Thyroid gland (tissue), 4 donors: ENCODE measurements at regions not wholly inside any gene's neighbourhood (a gene's known extent, or its start where the extent isn't known, plus 50 kb on each side); places are given as distances from the start of the nearest gene placed in this dataset.

Source experiments
- DNase-seq, 2 donors: peaks; one replicate each; pipeline ENCODE4 v3.0.0-alpha.2; 2019
- H3K27ac ChIP-seq, 3 donors: fragments of 200-600 bp; sonication (generic); 1 replicate in 2 of 3; 2 replicates in 1 of 3; pipeline ENCODE4 v1.5.1; 2016 to 2019; ENCODE audit warnings: mild to moderate bottlenecking in 1 of 3, moderate library complexity in 1 of 3
- H3K27me3 ChIP-seq: fragments of 200-600 bp; sonication (generic); one replicate; pipeline ENCODE4 v1.5.1; 2019
- H3K36me3 ChIP-seq, 2 donors: fragments of 200-600 bp; sonication (generic); one replicate each; pipeline ENCODE4 v1.5.1; 2016 to 2019
- H3K4me1 ChIP-seq, 2 donors: fragments of 200-600 bp; sonication (generic); one replicate each; pipeline ENCODE4 v1.5.1; 2017 to 2019
- H3K4me3 ChIP-seq, 3 donors: fragments of 200-600 bp; sonication (generic); replicated peaks in 1 of 3; 1 replicate in 2 of 3; 2 replicates in 1 of 3; pipeline ENCODE4 v1.5.1; 2016; ENCODE audit warnings: mild to moderate bottlenecking in 1 of 3
- H3K9me3 ChIP-seq: fragments of 200-600 bp; sonication (generic); one replicate; pipeline ENCODE4 v1.5.1; 2017
- CTCF ChIP-seq, 6 experiments: fragments of 200-600 bp in 3 of 6; fragments of 450-650 bp in 3 of 6; sonication (generic) in 3 of 6; IDR thresholded peaks; one replicate each; pipeline ENCODE4 v1.5.1; 2016 to 2019; ENCODE audit warnings: antibody characterized with exemption in 6 of 6, mild to moderate bottlenecking in 2 of 6, inconsistent platforms in 1 of 6, moderate library complexity in 1 of 6
- POLR2A ChIP-seq, 2 donors: fragments of 450-650 bp; IDR thresholded peaks; one replicate each; pipeline ENCODE4 v1.6.1; 2017; ENCODE audit warnings: antibody characterized with exemption in 2 of 2, mild to moderate bottlenecking in 2 of 2, moderate library complexity in 1 of 2
- WGBS, 2 donors: methylation state at CpG; one replicate each; pipeline ENCODE4 v1.1.5; 2017; 5-methylcytosine and 5-hydroxymethylcytosine counted together
- intact Hi-C: fragments of 100-400 bp; cut with DNase I; formaldehyde crosslinking; loops from one replicate; pipeline ENCODE4 v1.15.1; 2023

- intact Hi-C loops = no loop called here
- WGBS, 2 donors = 42 to 51% methylated on average over 1 of the region's 1 CpG
- Histone ChIP-seq H3K4me1 (no peaks in the 10 kb centered on the region), H3K27me3 (no peaks in the 10 kb centered on the region), H3K9me3 (no peaks in the 10 kb centered on the region), H3K4me3 (no peak overlapping the region), H3K36me3 (no peaks in the 10 kb centered on the region), H3K27ac (no peak overlapping the region)
- no peak for DNase-seq
- TF ChIP-seq CTCF (IDR thresholded peaks at IDR 0.05) (no peak), POLR2A (IDR thresholded peaks at IDR 0.05) (no peak)
These were observed 560.2 kb downstream of the DACH1 start for GRCh38 chr13:71306821-71307220.

- Histone ChIP-seq H3K36me3 (no peaks in the 10 kb centered on the region), H3K4me1 (no peaks in the 10 kb centered on the region), H3K9me3 (no peaks in the 10 kb centered on the region), H3K27ac (no peak overlapping the region), H3K27me3 (no peaks in the 10 kb centered on the region), H3K4me3 (no peak overlapping the region)
- intact Hi-C loops = no loop called here
- no peak for DNase-seq
- 47 to 62% methylated on average over 3 of the region's 3 CpGs for WGBS, 2 donors
- TF ChIP-seq POLR2A (IDR thresholded peaks at IDR 0.05) (no peak), CTCF (IDR thresholded peaks at IDR 0.05) (no peak)
These were observed 562.1 kb downstream of the DACH1 start for GRCh38 chr13:71304861-71305260.

GRCh38 chr13:71303144-71303543 is 563.9 kb downstream of the DACH1 start:
- no peaks in the 10 kb centered on the region for H3K27me3 ChIP-seq
- TF ChIP-seq CTCF (IDR thresholded peaks at IDR 0.05) (no peak), POLR2A (IDR thresholded peaks at IDR 0.05) (no peak)
- intact Hi-C loops = no loop called here
- DNase-seq = no peak
- H3K4me1 ChIP-seq = no peaks in the 10 kb centered on the region
- H3K4me3 ChIP-seq = no peak overlapping the region
- H3K36me3 ChIP-seq = no peaks in the 10 kb centered on the region
- H3K27ac ChIP-seq = no peak overlapping the region
- 67 to 69% methylated on average over 3 of the region's 3 CpGs for WGBS, 2 donors
- H3K9me3 ChIP-seq = no peaks in the 10 kb centered on the region

GRCh38 chr13:71300602-71301001 is 566.4 kb downstream of the DACH1 start:
- intact Hi-C loops = no loop called here
- Histone ChIP-seq H3K9me3 (no peaks in the 10 kb centered on the region), H3K27ac (no peak overlapping the region)

GRCh38 chr13:71291842-71292146 is 575.2 kb downstream of the DACH1 start:
- no peaks in the 10 kb centered on the region for H3K36me3 ChIP-seq
- H3K4me1 ChIP-seq = no peaks in the 10 kb centered on the region
- intact Hi-C loops = no loop called here
- no peak overlapping the region for H3K27ac ChIP-seq
- no peak overlapping the region for H3K4me3 ChIP-seq
- TF ChIP-seq POLR2A (IDR thresholded peaks at IDR 0.05) (no peak), CTCF (IDR thresholded peaks at IDR 0.05) (no peak)
- no peak for DNase-seq
- H3K9me3 ChIP-seq = no peaks in the 10 kb centered on the region
- no peaks in the 10 kb centered on the region for H3K27me3 ChIP-seq
- WGBS, 2 donors = 94 to 95% methylated on average over 4 of the region's 4 CpGs

More at GRCh38 chr13:71300602-71301001, 566.4 kb downstream of the DACH1 start:
- no peak for DNase-seq
- TF ChIP-seq POLR2A (IDR thresholded peaks at IDR 0.05) = no peak
- TF ChIP-seq CTCF (IDR thresholded peaks at IDR 0.05) = no peak
- Histone ChIP-seq H3K4me3 (no peak overlapping the region), H3K27me3 (no peaks in the 10 kb centered on the region), H3K36me3 (no peaks in the 10 kb centered on the region), H3K4me1 (no peaks in the 10 kb centered on the region)
